ENCODE measurements at regions not wholly inside any gene's neighbourhood (a gene's known extent, or its start where the extent isn't known, plus 50 kb on each side); places are given as distances from the start of the nearest gene placed in this dataset.
"Not testable (repeated sequence)": the region's sequence is repeated elsewhere in the genome, so short reads cannot be mapped to it uniquely, and the experiment has no call there.

DNA sequence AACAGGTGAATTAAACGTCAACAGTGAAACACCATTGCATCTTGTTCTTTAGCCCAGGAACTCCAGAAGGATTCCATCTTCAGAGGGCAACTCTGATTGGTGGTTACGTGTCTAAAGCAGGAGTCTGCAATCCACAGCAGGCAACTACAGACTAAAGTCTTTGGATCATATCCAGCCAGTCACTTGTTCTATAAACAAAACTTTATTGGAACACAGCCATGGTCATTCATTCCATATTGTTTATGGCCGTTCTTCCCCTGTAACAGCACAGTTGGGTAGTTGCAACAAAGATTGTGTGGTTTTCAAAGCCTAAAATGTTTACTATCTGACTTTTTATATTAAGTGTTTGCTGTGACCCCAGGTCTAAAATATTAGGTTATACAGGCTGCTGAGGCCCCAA lies 94.7 kb upstream of the IMMP2L start:
- TF ChIP-seq SPI1 (IDR thresholded peaks at IDR 0.05; ENCODE audit: low read depth, low read length) (no peak), POLR2AphosphoS5 (IDR thresholded peaks at IDR 0.05; ENCODE audit: low read depth, low read length) (no peak), PAX5 (IDR thresholded peaks at IDR 0.05; ENCODE audit: insufficient read depth, low read length, severe bottlenecking) (no peak), POU2F2 (IDR thresholded peaks at IDR 0.05; ENCODE audit: low read depth, low read length) (no peak), POLR2A (IDR thresholded peaks at IDR 0.05; ENCODE audit: low read depth, low read length) (no peak), TAF1 (IDR thresholded peaks at IDR 0.05; ENCODE audit: low read depth, low read length) (no peak)
- DNase-seq (ENCODE audit: insufficient read length, low spot score) (no peak), FAIRE-seq (no peak)

DNA sequence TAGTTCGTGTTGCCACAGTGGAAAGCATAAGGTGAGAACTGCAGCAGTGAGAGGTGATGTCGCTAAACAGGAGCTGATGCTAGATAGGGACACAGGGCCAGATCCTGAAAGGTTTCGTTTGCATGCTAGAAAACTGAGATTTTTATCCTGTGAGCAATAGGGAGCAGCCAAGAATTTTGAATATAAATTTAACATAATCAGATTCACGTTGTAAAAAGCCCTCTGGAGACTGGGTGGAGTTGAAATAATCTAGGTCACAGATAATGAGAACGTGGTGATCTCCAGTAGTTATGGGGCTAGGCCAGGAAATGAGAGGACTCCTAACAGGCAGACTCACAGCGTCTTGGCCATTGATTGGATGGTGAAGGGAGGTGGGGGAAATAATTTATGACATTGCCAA lies 92.1 kb upstream of the IMMP2L start:
- TF ChIP-seq SPI1 (IDR thresholded peaks at IDR 0.05; ENCODE audit: low read depth, low read length) = no peak
- no peak for TF ChIP-seq POLR2A (IDR thresholded peaks at IDR 0.05; ENCODE audit: low read depth, low read length)
- TF ChIP-seq PAX5 (IDR thresholded peaks at IDR 0.05; ENCODE audit: insufficient read depth, low read length, severe bottlenecking) = no peak
- TF ChIP-seq POLR2AphosphoS5 (IDR thresholded peaks at IDR 0.05; ENCODE audit: low read depth, low read length) = no peak
- TF ChIP-seq TAF1 (IDR thresholded peaks at IDR 0.05; ENCODE audit: low read depth, low read length) = no peak
- TF ChIP-seq POU2F2 (IDR thresholded peaks at IDR 0.05; ENCODE audit: low read depth, low read length) = no peak
- DNase-seq (ENCODE audit: insufficient read length, low spot score) = no peak
- FAIRE-seq = no peak

DNA sequence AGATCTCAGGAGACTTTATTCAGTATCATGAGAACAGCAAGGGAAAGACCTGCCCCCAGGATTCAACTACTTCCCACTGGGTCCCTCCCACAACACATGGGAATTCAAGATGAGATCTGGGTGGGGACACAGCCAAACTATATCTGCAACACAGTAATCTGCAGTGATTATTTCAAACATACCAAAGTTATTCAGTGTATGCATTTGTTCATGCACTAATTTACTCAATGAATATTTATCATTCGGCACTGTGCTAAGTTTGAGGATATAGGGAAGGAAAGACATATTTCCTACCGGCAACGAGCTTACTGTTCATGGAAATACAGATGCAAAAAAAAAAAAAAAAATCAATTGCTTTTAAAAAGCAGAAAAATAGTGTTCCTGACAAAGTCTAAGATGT lies 91.6 kb upstream of the IMMP2L start:
- DNase-seq (ENCODE audit: insufficient read length, low spot score) (no peak), FAIRE-seq (no peak)
- no peak for TF ChIP-seq TAF1 (IDR thresholded peaks at IDR 0.05; ENCODE audit: low read depth, low read length)
- TF ChIP-seq PAX5 (IDR thresholded peaks at IDR 0.05; ENCODE audit: insufficient read depth, low read length, severe bottlenecking) = no peak
- no peak for TF ChIP-seq SPI1 (IDR thresholded peaks at IDR 0.05; ENCODE audit: low read depth, low read length)
- TF ChIP-seq POLR2A (IDR thresholded peaks at IDR 0.05; ENCODE audit: low read depth, low read length) = no peak
- TF ChIP-seq POLR2AphosphoS5 (IDR thresholded peaks at IDR 0.05; ENCODE audit: low read depth, low read length) = no peak
- TF ChIP-seq POU2F2 (IDR thresholded peaks at IDR 0.05; ENCODE audit: low read depth, low read length) = no peak

DNA sequence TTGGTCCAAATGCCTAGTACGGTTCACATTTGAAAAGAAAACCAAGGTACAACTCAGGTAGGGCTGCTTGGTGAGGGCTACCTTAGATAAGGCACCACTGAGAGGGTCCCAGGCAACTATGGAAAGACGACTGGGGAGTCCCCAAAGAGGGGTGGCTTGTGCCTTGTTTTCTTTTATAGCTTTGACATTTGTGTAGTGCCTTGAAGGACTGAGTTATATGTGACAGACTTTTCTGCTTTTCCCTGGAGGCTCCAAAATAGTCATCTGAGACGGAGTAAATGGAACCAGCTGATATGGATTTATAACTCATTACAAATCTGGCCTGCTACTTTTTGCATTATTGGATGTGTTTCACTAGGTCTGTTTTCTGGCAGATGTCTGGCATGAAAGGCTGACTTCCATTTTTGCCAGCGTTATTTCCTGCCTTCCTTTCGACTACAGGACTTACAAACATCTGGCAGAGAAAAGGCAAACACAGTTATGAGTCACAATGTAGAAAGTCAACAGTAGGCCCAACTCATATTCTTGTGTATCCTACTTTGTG lies 88.2 kb upstream of the IMMP2L start:
- no peak for TF ChIP-seq POLR2A (IDR thresholded peaks at IDR 0.05; ENCODE audit: low read depth, low read length)
- no peak for TF ChIP-seq POU2F2 (IDR thresholded peaks at IDR 0.05; ENCODE audit: low read depth, low read length)
- TF ChIP-seq TAF1 (IDR thresholded peaks at IDR 0.05; ENCODE audit: low read depth, low read length) = no peak
- no peak for TF ChIP-seq POLR2AphosphoS5 (IDR thresholded peaks at IDR 0.05; ENCODE audit: low read depth, low read length)
- no peak for TF ChIP-seq PAX5 (IDR thresholded peaks at IDR 0.05; ENCODE audit: insufficient read depth, low read length, severe bottlenecking)
- TF ChIP-seq SPI1 (IDR thresholded peaks at IDR 0.05; ENCODE audit: low read depth, low read length) = no peak
- FAIRE-seq (no peak), DNase-seq (ENCODE audit: insufficient read length, low spot score) (no peak)

DNA sequence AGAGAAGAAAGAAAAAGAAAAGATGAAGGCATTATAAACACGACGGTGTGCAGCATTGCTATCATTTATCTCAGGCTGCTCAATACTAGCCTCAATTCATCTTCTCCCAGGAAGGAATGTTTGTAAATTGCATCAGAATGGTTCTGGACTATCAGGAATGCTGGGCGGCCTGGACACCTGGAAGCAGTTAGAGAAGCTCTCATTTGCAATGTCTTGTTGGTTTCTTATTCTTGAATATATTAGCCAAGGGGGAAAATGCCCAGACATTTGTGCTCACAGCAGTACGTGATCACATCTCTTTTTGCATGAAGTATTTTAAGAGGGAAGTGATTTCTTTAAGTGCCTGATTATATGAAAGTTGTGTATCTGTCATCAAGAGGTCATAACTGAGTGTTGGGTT lies 85.6 kb upstream of the IMMP2L start:
- TF ChIP-seq POLR2A (IDR thresholded peaks at IDR 0.05; ENCODE audit: low read depth, low read length) (no peak), POU2F2 (IDR thresholded peaks at IDR 0.05; ENCODE audit: low read depth, low read length) (no peak), POLR2AphosphoS5 (IDR thresholded peaks at IDR 0.05; ENCODE audit: low read depth, low read length) (no peak), PAX5 (IDR thresholded peaks at IDR 0.05; ENCODE audit: insufficient read depth, low read length, severe bottlenecking) (no peak), TAF1 (IDR thresholded peaks at IDR 0.05; ENCODE audit: low read depth, low read length) (no peak)
- FAIRE-seq = no peak
- DNase-seq (ENCODE audit: insufficient read length, low spot score) = no peak

DNA sequence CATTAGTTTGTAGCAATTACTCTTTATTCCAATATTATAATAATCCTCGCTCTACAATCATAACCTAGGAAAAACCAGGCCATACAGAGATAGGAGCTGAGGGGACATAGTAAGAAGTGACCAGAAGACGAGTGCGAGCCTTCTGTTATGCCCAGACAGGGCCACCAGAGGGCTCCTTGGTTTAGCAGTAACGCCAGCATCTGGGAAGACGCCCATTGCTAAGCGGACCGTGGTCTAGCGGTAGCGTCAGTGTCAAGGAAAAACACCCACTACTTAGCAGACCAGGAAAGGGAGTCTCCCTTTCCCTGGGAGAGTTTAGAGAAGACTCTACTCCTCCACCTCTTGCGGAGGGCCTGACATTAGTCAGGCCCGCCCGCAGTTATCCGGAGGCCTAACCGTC lies 82.3 kb upstream of the IMMP2L start:
- DNase-seq (ENCODE audit: insufficient read length, low spot score); FAIRE-seq: not testable (repeated sequence)

DNA sequence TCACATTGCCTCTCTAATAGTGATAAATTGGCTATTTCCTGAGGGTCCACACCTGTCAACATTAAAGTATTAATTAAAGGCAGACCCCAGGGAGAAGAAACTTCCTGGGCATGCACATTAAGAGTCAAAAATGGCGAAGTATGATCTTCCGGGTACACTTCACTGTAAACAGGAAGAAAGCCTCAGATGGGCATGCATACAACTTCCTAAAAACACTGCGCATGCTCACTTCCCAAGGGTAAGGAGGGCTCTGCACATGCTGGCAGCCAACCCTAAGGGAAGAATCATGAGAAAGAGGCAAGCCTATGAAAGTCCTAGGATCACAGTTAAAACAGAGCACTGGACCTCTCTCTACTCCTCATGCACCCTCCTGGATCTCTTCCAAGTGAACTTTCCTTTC lies 80.1 kb upstream of the IMMP2L start:
- TF ChIP-seq POU2F2 (IDR thresholded peaks at IDR 0.05; ENCODE audit: low read depth, low read length) = no peak
- no peak for TF ChIP-seq TAF1 (IDR thresholded peaks at IDR 0.05; ENCODE audit: low read depth, low read length)
- TF ChIP-seq POLR2AphosphoS5 (IDR thresholded peaks at IDR 0.05; ENCODE audit: low read depth, low read length) = no peak
- no peak for TF ChIP-seq POLR2A (IDR thresholded peaks at IDR 0.05; ENCODE audit: low read depth, low read length)
- no peak for TF ChIP-seq SPI1 (IDR thresholded peaks at IDR 0.05; ENCODE audit: low read depth, low read length)
- no peak for TF ChIP-seq PAX5 (IDR thresholded peaks at IDR 0.05; ENCODE audit: insufficient read depth, low read length, severe bottlenecking)
- DNase-seq (ENCODE audit: insufficient read length, low spot score) (no peak), FAIRE-seq (no peak)

DNA sequence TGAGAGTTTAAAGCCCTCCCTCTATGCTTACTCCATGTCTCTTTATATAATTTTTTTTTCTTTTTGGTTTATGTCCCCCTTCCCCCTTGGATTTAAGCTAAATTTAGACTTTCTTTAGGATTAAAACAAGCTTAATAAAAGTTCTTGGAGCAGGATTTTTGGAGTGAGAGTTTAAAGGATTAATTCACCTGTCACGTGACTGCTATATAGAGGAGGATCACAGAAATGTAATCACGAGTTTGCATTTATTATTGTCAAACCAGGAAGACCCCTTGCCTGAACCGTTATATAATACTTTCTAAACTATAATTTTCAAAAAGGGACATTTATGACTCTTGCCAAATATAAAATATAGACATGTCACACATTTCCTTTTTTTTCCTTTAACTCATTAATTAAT lies 78.1 kb upstream of the IMMP2L start:
- no peak for DNase-seq (ENCODE audit: insufficient read length, low spot score)
- FAIRE-seq = no peak
- TF ChIP-seq PAX5 (IDR thresholded peaks at IDR 0.05; ENCODE audit: insufficient read depth, low read length, severe bottlenecking) (no peak), SPI1 (IDR thresholded peaks at IDR 0.05; ENCODE audit: low read depth, low read length) (no peak), POLR2A (IDR thresholded peaks at IDR 0.05; ENCODE audit: low read depth, low read length) (no peak), POLR2AphosphoS5 (IDR thresholded peaks at IDR 0.05; ENCODE audit: low read depth, low read length) (no peak)

DNA sequence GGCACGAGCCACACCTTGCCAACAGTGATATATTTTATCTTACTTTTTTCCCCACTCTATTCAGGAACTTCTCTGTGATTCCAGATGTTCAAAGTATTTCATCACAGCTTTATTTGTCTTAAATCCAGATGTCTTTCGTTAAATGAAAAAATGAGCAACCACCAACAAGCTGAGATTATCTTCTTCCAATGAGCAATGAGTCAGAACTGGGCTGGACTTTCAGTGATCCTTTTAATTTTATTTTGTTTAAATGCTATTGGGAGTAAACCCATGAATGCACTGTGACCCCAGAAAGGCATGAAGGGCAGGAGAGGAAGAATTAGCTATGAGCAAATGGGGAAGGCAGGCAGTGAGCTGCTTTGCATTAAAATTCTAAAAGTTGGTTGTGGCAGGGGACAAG lies 77.6 kb upstream of the IMMP2L start:
- no peak for TF ChIP-seq PAX5 (IDR thresholded peaks at IDR 0.05; ENCODE audit: insufficient read depth, low read length, severe bottlenecking)
- no peak for TF ChIP-seq SPI1 (IDR thresholded peaks at IDR 0.05; ENCODE audit: low read depth, low read length)
- TF ChIP-seq POLR2A (IDR thresholded peaks at IDR 0.05; ENCODE audit: low read depth, low read length) = no peak
- no peak for TF ChIP-seq POLR2AphosphoS5 (IDR thresholded peaks at IDR 0.05; ENCODE audit: low read depth, low read length)
- no peak for TF ChIP-seq TAF1 (IDR thresholded peaks at IDR 0.05; ENCODE audit: low read depth, low read length)
- TF ChIP-seq POU2F2 (IDR thresholded peaks at IDR 0.05; ENCODE audit: low read depth, low read length) = no peak
- no peak for DNase-seq (ENCODE audit: insufficient read length, low spot score)
- no peak for FAIRE-seq

DNA sequence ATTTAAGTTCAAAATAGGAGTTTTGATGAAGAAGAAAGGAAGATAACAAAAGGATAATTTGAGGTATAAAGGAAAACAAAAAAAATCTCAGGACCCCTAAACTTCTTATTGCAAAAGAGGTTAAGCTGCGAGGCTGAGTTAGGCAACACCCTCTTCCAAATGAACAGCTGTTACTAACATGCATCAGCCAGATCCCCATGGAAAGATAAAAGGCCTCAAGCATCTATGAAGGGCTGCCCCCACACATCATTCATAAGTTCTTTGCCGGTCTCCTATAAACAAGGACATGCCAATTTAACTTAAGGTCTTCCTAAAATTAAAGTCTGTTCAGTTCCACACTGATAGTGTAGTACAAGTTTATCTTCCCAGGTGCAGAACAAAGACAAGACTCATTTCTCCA lies 75.8 kb upstream of the IMMP2L start:
- no peak for TF ChIP-seq PAX5 (IDR thresholded peaks at IDR 0.05; ENCODE audit: insufficient read depth, low read length, severe bottlenecking)
- no peak for TF ChIP-seq SPI1 (IDR thresholded peaks at IDR 0.05; ENCODE audit: low read depth, low read length)
- no peak for TF ChIP-seq POLR2AphosphoS5 (IDR thresholded peaks at IDR 0.05; ENCODE audit: low read depth, low read length)
- no peak for TF ChIP-seq TAF1 (IDR thresholded peaks at IDR 0.05; ENCODE audit: low read depth, low read length)
- DNase-seq (ENCODE audit: insufficient read length, low spot score) (no peak), FAIRE-seq (no peak)
